Sigmoid colon (tissue), 6 donors: ENCODE measurements at regions not wholly inside any gene's neighbourhood (a gene's known extent, or its start where the extent isn't known, plus 50 kb on each side); places are given as distances from the start of the nearest gene placed in this dataset.

Experiments used
- DNase-seq: peaks from one replicate; pipeline ENCODE4 v3.0.0-alpha.2; 2019
- H3K27ac ChIP-seq, 4 donors: fragments of 200-600 bp; sonication (generic); one replicate each; pipeline ENCODE4 v1.5.1; 2016 to 2019; ENCODE audit warnings: mild to moderate bottlenecking in 1 of 4
- H3K27me3 ChIP-seq, 3 donors: fragments of 200-600 bp; sonication (generic); one replicate each; pipeline ENCODE4 v1.5.1; 2019; ENCODE audit warnings: mild to moderate bottlenecking in 1 of 3
- H3K36me3 ChIP-seq, 4 donors: fragments of 200-600 bp; sonication (generic); one replicate each; pipeline ENCODE4 v1.5.1; 2016 to 2019
- H3K4me1 ChIP-seq, 4 donors: fragments of 200-600 bp; sonication (generic); one replicate each; pipeline ENCODE4 v1.5.1; 2017 to 2019
- H3K4me3 ChIP-seq, 4 donors: fragments of 200-600 bp; sonication (generic); one replicate each; pipeline ENCODE4 v1.5.1; 2017 to 2019; ENCODE audit warnings: mild to moderate bottlenecking in 2 of 4, moderate library complexity in 1 of 4
- H3K9me3 ChIP-seq, 4 donors: fragments of 200-600 bp in 3 of 4; sonication (generic) in 3 of 4; one replicate each; pipeline versions ENCODE4 v1.5.1 to v1.6.1; 2013 to 2019
- CTCF ChIP-seq, 4 experiments: fragments of 450-650 bp in 3 of 4; fragments of 200-600 bp in 1 of 4; IDR thresholded peaks; one replicate each; pipeline ENCODE4 v1.5.1; 2016 to 2019; ENCODE audit warnings: antibody characterized with exemption in 4 of 4, mild to moderate bottlenecking in 3 of 4, moderate library complexity in 2 of 4
- EP300 ChIP-seq, 4 donors: sonication (generic); formaldehyde crosslinking; IDR thresholded peaks; one replicate each; pipeline ENCODE4 v1.6.1; 2017; ENCODE audit warnings: antibody characterized with exemption in 4 of 4
- POLR2A ChIP-seq, 2 donors: fragments of 450-650 bp; IDR thresholded peaks; one replicate each; pipeline ENCODE4 v1.6.1; 2016; ENCODE audit warnings: antibody characterized with exemption in 2 of 2, mild to moderate bottlenecking in 2 of 2, moderate library complexity in 2 of 2
- POLR2AphosphoS5 ChIP-seq, 4 donors: sonication (generic); formaldehyde crosslinking; IDR thresholded peaks; one replicate each; pipeline ENCODE4 v1.6.1; 2017; ENCODE audit warnings: antibody characterized with exemption in 4 of 4
- WGBS, 2 donors: extraction: QIAGEN DNeasy Blood & Tissue Kit; methylation state at CpG; one replicate each; pipeline ENCODE4 v1.1.7; 2013; 5-methylcytosine and 5-hydroxymethylcytosine counted together
- intact Hi-C: fragments of 100-400 bp; cut with DNase I; formaldehyde crosslinking; loops from one replicate; pipeline ENCODE4 v1.15.1; 2023
- donor health status: healthy with polysubstance abuse.
- donor health status: healthy.

DNA sequence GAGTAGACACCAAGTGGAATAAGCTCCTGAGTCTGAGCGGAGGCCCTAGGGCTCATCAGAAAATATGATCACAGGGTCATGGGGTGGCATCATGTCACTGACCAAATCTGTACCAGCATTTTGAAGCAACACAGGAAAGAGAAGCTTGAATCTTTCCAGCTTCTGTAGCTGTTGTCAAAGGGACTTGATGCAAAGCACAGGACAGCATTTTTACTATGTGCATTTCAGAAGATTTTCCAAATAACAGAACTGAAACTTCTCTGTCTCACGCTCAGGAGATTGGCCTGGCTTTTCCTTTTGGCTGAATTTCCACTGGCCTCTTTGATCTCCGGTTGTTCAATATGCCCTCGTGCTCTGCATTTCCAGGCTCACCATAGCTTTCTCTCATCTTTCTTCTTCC is 127.2 kb upstream of the ATP1B1 start:
- H3K27me3 ChIP-seq, result no peaks in the 10 kb centered on the region
- H3K4me3 ChIP-seq, result no peak overlapping the region
- H3K36me3 ChIP-seq, result no peaks in the 10 kb centered on the region
- 85 to 92% methylated on average over 4 of the region's 4 CpGs for WGBS, 2 donors
- no peaks in the 10 kb centered on the region for H3K4me1 ChIP-seq
- no peak for DNase-seq
- H3K9me3 ChIP-seq, result no peaks in the 10 kb centered on the region
- TF ChIP-seq CTCF (IDR thresholded peaks at IDR 0.05), result no peak
- no peak for TF ChIP-seq POLR2A (IDR thresholded peaks at IDR 0.05)
- TF ChIP-seq POLR2AphosphoS5 (IDR thresholded peaks at IDR 0.05), result no peak
- TF ChIP-seq EP300 (IDR thresholded peaks at IDR 0.05), result no peak
- no peak overlapping the region for H3K27ac ChIP-seq
- intact Hi-C loops, result no loop called here

DNA sequence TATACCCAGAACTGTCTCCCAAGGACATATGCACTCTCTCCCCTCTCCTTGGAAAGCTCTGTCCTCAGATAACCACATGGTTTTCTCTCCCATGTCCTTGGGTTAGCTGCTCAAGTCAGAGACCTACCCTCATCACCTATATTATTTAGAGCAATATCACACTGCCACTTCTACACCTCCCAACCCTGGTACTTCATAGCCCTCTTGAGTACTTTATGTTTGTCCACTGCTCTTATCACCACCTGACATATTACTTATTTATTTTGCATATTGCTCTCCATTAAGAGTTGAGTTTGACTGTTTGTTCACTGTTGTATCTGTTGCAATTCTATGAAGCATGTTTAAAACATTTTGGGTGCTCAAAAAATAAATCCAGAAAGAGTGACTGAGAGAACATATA is 126.3 kb upstream of the ATP1B1 start:
- Histone ChIP-seq H3K4me3 (no peak overlapping the region), H3K4me1 (no peaks in the 10 kb centered on the region), H3K9me3 (no peaks in the 10 kb centered on the region), H3K36me3 (no peaks in the 10 kb centered on the region), H3K27me3 (no peaks in the 10 kb centered on the region), H3K27ac (no peak overlapping the region)
- intact Hi-C loops, result no loop called here
- TF ChIP-seq POLR2A (IDR thresholded peaks at IDR 0.05) (no peak), POLR2AphosphoS5 (IDR thresholded peaks at IDR 0.05) (no peak), EP300 (IDR thresholded peaks at IDR 0.05) (no peak), CTCF (IDR thresholded peaks at IDR 0.05) (no peak)
- no peak for DNase-seq

DNA sequence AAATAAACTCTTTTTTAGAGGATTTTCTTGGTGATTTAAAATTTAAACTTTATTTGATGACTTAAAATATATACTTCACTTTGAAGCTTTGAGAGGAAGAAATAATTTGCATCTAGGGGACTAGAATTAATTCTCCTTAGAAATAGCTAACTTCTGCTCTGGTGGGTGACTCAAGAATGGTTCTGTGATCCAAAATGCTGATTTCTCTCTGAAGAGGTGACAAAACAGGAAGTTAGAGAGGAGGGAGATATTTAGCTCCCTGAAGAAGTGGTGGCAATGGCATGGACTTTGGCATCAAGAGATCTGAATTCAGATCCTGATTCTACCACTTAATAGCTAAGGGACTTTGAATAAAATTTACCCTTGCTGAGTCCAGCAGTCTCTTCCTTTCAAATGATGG is 125.8 kb upstream of the ATP1B1 start:
- intact Hi-C loops, result no loop called here
- DNase-seq, result no peak
- H3K27ac ChIP-seq, result no peak overlapping the region

DNA sequence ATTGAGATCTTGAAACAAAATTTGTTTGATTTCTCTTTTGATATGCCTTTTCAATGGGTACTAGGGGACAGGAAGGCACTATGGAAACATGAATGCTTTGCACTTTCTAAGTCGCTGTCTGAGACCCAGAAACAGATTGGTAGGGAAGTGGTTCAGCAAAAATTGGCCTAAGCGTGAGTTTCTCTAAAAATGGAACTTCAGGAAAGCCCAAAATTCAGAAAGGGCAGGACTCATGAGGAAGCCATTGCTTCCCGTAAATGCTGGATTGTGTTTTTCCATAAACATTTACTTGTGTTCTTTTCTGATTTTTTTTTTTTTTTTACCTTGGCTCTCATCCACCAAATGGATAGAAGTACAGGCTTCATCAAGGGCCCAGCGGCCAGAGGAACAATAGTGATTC is 123.7 kb upstream of the ATP1B1 start:
- Histone ChIP-seq H3K4me1 (no peaks in the 10 kb centered on the region), H3K27me3 (no peaks in the 10 kb centered on the region), H3K4me3 (no peak overlapping the region), H3K9me3 (no peaks in the 10 kb centered on the region), H3K36me3 (no peaks in the 10 kb centered on the region), H3K27ac (no peak overlapping the region)
- 88 to 93% methylated on average over 4 of the region's 4 CpGs for WGBS, 2 donors
- TF ChIP-seq POLR2AphosphoS5 (IDR thresholded peaks at IDR 0.05), result no peak
- TF ChIP-seq CTCF (IDR thresholded peaks at IDR 0.05), result no peak
- TF ChIP-seq POLR2A (IDR thresholded peaks at IDR 0.05), result no peak
- no peak for TF ChIP-seq EP300 (IDR thresholded peaks at IDR 0.05)
- no peak for DNase-seq
- intact Hi-C loops, result no loop called here

More for the DNA sequence above, 125.8 kb upstream of the ATP1B1 start:
- no peaks in the 10 kb centered on the region for H3K9me3 ChIP-seq
- TF ChIP-seq CTCF (IDR thresholded peaks at IDR 0.05) (no peak), POLR2A (IDR thresholded peaks at IDR 0.05) (no peak), POLR2AphosphoS5 (IDR thresholded peaks at IDR 0.05) (no peak), EP300 (IDR thresholded peaks at IDR 0.05) (no peak)
- no peaks in the 10 kb centered on the region for H3K36me3 ChIP-seq
- no peaks in the 10 kb centered on the region for H3K4me1 ChIP-seq
- H3K4me3 ChIP-seq, result no peak overlapping the region
- no peaks in the 10 kb centered on the region for H3K27me3 ChIP-seq

DNA sequence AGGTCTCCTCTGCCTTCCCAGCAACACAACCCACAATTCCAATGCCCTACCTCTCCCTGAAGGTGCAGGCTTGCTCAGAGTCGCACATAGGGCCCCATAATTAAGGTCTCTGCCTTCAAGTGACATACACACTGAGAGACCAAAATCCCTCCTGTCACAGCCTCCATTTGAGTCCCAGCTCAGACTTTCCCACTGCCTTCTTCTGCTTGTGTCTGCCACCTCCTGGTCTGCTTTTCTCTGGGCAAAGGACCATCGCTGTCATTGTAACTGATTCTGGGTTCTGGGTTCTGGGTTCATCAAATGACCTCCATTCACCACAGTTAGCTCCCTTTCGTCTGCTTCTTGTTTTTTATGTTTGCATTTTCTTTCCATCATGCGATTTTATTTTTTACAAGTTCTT is 119.2 kb upstream of the ATP1B1 start:
- DNase-seq, result no peak
- 95% methylated on average over 4 of the region's 4 CpGs for WGBS, 2 donors
- Histone ChIP-seq H3K4me1 (no peaks in the 10 kb centered on the region), H3K36me3 (no peaks in the 10 kb centered on the region), H3K9me3 (no peaks in the 10 kb centered on the region), H3K27ac (no peak overlapping the region), H3K27me3 (no peaks in the 10 kb centered on the region), H3K4me3 (no peak overlapping the region)
- TF ChIP-seq EP300 (IDR thresholded peaks at IDR 0.05) (no peak), POLR2AphosphoS5 (IDR thresholded peaks at IDR 0.05) (no peak), CTCF (IDR thresholded peaks at IDR 0.05) (no peak), POLR2A (IDR thresholded peaks at IDR 0.05) (no peak)
- intact Hi-C loops, result no loop called here
